ENCODE measurements at regions not wholly inside any gene's neighbourhood (a gene's known extent, or its start where the extent isn't known, plus 50 kb on each side); places are given as distances from the start of the nearest gene placed in this dataset.

DNA sequence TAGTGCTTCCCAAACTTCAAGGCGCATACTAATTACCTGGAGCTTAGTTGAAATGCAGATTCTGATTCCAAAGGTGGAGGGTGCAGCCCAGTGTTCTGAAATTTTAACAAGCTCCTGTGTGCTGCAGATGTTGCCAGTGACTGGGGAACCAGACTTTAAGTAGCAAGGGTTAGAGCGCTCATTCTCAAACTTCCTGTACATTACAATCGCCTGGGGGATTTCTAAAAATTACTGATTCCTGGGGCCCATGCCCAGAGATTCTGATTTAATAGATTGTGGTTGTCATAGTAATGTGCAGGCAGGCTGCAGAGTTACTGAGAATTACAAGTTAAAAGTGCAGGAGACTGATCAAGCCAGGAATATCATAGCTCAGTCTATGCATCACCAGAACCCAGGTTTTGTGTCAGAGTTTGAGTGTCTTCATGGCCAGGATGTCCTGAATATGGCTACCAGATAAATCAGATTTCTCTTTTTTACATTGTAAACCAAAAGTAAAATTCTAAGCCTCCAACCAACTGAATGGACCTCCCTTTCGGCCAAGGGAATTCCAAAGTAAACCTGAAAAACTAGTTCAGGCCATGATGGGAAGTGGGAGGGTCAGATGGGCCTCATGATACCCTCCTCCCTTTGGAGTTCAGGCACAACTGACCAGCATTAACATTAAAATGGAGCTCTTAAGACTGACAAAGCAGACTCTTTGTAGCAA, 121.6 kb downstream of the ATXN3L start:
- TF ChIP-seq NR3C1 (CRISPR knock-in tag; conservative IDR thresholded peaks at IDR 0.05; ENCODE audit: low read depth) = no peak
- TF ChIP-seq CREB1 (CRISPR knock-in tag; IDR thresholded peaks at IDR 0.05) = no peak
- no peak for TF ChIP-seq ZNF671 (CRISPR knock-in tag; IDR thresholded peaks at IDR 0.05)
- TF ChIP-seq TCF7 (CRISPR knock-in tag; IDR thresholded peaks at IDR 0.05; ENCODE audit: low read depth) = no peak
- TF ChIP-seq, protein P1, sequence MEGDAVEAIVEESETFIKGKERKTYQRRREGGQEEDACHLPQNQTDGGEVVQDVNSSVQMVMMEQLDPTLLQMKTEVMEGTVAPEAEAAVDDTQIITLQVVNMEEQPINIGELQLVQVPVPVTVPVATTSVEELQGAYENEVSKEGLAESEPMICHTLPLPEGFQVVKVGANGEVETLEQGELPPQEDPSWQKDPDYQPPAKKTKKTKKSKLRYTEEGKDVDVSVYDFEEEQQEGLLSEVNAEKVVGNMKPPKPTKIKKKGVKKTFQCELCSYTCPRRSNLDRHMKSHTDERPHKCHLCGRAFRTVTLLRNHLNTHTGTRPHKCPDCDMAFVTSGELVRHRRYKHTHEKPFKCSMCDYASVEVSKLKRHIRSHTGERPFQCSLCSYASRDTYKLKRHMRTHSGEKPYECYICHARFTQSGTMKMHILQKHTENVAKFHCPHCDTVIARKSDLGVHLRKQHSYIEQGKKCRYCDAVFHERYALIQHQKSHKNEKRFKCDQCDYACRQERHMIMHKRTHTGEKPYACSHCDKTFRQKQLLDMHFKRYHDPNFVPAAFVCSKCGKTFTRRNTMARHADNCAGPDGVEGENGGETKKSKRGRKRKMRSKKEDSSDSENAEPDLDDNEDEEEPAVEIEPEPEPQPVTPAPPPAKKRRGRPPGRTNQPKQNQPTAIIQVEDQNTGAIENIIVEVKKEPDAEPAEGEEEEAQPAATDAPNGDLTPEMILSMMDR (IDR thresholded peaks at IDR 0.05) = no peak
- TF ChIP-seq KAT7 (CRISPR knock-in tag; IDR thresholded peaks at IDR 0.05; ENCODE audit: borderline replicate concordance) = no peak
- TF ChIP-seq, protein P2, sequence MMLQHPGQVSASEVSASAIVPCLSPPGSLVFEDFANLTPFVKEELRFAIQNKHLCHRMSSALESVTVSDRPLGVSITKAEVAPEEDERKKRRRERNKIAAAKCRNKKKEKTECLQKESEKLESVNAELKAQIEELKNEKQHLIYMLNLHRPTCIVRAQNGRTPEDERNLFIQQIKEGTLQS (CRISPR knock-in tag; conservative IDR thresholded peaks at IDR 0.05) = no peak
- TF ChIP-seq NFYB (CRISPR knock-in tag; conservative IDR thresholded peaks at IDR 0.05; ENCODE audit: low read depth) = no peak
- TF ChIP-seq, protein P3, sequence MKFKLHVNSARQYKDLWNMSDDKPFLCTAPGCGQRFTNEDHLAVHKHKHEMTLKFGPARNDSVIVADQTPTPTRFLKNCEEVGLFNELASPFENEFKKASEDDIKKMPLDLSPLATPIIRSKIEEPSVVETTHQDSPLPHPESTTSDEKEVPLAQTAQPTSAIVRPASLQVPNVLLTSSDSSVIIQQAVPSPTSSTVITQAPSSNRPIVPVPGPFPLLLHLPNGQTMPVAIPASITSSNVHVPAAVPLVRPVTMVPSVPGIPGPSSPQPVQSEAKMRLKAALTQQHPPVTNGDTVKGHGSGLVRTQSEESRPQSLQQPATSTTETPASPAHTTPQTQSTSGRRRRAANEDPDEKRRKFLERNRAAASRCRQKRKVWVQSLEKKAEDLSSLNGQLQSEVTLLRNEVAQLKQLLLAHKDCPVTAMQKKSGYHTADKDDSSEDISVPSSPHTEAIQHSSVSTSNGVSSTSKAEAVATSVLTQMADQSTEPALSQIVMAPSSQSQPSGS (CRISPR knock-in tag; IDR thresholded peaks at IDR 0.05; ENCODE audit: borderline replicate concordance, low read depth) = no peak
- TF ChIP-seq, protein P4, sequence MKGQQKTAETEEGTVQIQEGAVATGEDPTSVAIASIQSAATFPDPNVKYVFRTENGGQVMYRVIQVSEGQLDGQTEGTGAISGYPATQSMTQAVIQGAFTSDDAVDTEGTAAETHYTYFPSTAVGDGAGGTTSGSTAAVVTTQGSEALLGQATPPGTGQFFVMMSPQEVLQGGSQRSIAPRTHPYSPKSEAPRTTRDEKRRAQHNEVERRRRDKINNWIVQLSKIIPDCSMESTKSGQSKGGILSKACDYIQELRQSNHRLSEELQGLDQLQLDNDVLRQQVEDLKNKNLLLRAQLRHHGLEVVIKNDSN (CRISPR knock-in tag; IDR thresholded peaks at IDR 0.05) = no peak
- TF ChIP-seq, protein P5, sequence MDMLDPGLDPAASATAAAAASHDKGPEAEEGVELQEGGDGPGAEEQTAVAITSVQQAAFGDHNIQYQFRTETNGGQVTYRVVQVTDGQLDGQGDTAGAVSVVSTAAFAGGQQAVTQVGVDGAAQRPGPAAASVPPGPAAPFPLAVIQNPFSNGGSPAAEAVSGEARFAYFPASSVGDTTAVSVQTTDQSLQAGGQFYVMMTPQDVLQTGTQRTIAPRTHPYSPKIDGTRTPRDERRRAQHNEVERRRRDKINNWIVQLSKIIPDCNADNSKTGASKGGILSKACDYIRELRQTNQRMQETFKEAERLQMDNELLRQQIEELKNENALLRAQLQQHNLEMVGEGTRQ (CRISPR knock-in tag; IDR thresholded peaks at IDR 0.05) = no peak
- no peak for TF ChIP-seq ZBTB21 (CRISPR knock-in tag; IDR thresholded peaks at IDR 0.05; ENCODE audit: borderline replicate concordance)
- TF ChIP-seq, protein P6, sequence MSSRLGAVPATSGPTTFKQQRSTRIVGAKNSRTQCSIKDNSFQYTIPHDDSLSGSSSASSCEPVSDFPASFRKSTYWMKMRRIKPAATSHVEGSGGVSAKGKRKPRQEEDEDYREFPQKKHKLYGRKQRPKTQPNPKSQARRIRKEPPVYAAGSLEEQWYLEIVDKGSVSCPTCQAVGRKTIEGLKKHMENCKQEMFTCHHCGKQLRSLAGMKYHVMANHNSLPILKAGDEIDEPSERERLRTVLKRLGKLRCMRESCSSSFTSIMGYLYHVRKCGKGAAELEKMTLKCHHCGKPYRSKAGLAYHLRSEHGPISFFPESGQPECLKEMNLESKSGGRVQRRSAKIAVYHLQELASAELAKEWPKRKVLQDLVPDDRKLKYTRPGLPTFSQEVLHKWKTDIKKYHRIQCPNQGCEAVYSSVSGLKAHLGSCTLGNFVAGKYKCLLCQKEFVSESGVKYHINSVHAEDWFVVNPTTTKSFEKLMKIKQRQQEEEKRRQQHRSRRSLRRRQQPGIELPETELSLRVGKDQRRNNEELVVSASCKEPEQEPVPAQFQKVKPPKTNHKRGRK (CRISPR knock-in tag; IDR thresholded peaks at IDR 0.05; ENCODE audit: borderline replicate concordance) = no peak

All from WTC11 (cell line).